Spleen (tissue), 7 donors: ENCODE measurements at regions not wholly inside any gene's neighbourhood (a gene's known extent, or its start where the extent isn't known, plus 50 kb on each side); places are given as distances from the start of the nearest gene placed in this dataset.

Source experiments
- POLR2A ChIP-seq, 3 donors: fragments of 450-650 bp; IDR thresholded peaks; one replicate each; pipeline ENCODE4 v1.5.1; 2017; ENCODE audit warnings: antibody characterized with exemption in 3 of 3, mild to moderate bottlenecking in 1 of 3
- POLR2AphosphoS5 ChIP-seq, 3 donors: sonication (generic); formaldehyde crosslinking; IDR thresholded peaks; one replicate each; pipeline ENCODE4 v1.5.1; 2017; ENCODE audit warnings: antibody characterized with exemption in 3 of 3
- TF ChIP-seq, protein P1 (sequence below), 11 experiments: fragments of 200-600 bp in 7 of 11; fragments of 450-650 bp in 4 of 11; sonication (generic) in 4 of 11; IDR thresholded peaks in 8 of 11; conservative IDR thresholded peaks in 3 of 11; 1 replicate in 7 of 11; 2 replicates in 4 of 11; pipeline versions ENCODE4 v1.4.0 to v1.8.0; 2016 to 2021; ENCODE audit warnings: antibody characterized with exemption in 11 of 11, inconsistent platforms in 4 of 11, mild to moderate bottlenecking in 1 of 11
- donor health status: DM: no; HTN: no; CAD: no; lungs with moderate emphysema.
- donor health status: DM: no; HTN: no; CAD: no.
- donor health status: DM: no; HTN: no; CAD: no.

GRCh38 chr2:78397198-78397597 is 628.3 kb upstream of the REG3G start:
- TF ChIP-seq, protein P1, sequence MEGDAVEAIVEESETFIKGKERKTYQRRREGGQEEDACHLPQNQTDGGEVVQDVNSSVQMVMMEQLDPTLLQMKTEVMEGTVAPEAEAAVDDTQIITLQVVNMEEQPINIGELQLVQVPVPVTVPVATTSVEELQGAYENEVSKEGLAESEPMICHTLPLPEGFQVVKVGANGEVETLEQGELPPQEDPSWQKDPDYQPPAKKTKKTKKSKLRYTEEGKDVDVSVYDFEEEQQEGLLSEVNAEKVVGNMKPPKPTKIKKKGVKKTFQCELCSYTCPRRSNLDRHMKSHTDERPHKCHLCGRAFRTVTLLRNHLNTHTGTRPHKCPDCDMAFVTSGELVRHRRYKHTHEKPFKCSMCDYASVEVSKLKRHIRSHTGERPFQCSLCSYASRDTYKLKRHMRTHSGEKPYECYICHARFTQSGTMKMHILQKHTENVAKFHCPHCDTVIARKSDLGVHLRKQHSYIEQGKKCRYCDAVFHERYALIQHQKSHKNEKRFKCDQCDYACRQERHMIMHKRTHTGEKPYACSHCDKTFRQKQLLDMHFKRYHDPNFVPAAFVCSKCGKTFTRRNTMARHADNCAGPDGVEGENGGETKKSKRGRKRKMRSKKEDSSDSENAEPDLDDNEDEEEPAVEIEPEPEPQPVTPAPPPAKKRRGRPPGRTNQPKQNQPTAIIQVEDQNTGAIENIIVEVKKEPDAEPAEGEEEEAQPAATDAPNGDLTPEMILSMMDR (IDR thresholded peaks at IDR 0.05 in 8 of 11, conservative IDR thresholded peaks at IDR 0.05 in 3 of 11), result no peak
- no peak for TF ChIP-seq POLR2A (IDR thresholded peaks at IDR 0.05)
- no peak for TF ChIP-seq POLR2AphosphoS5 (IDR thresholded peaks at IDR 0.05)
